RPMI7951 (cell line): ENCODE measurements at regions not wholly inside any gene's neighbourhood (a gene's known extent, or its start where the extent isn't known, plus 50 kb on each side); places are given as distances from the start of the nearest gene placed in this dataset.
"Not testable (repeated sequence)": the region's sequence is repeated elsewhere in the genome, so short reads cannot be mapped to it uniquely, and the experiment has no call there.

ENCODE experiments used
- DNase-seq: peaks from one replicate; pipeline ENCODE4 v3.0.0-alpha.2; 2012; ENCODE audit warnings: low read depth

GRCh38 chr6:26957399-26958127 lies 289.9 kb upstream of the PRSS16 start:
- DNase-seq = not testable (repeated sequence)

GRCh38 chr6:26961236-26961635 lies 286.3 kb upstream of the PRSS16 start:
- not testable (repeated sequence) for DNase-seq

GRCh38 chr6:27002447-27002846 lies 245.1 kb upstream of the PRSS16 start:
- no peak for DNase-seq

GRCh38 chr6:27007020-27007419 lies 240.5 kb upstream of the PRSS16 start:
- no peak for DNase-seq

- not testable (repeated sequence) for DNase-seq
These were observed 238.9 kb upstream of the PRSS16 start for GRCh38 chr6:27008613-27009012.

- DNase-seq = not testable (repeated sequence)
These were observed 233.4 kb upstream of the PRSS16 start for GRCh38 chr6:27014053-27014452.

GRCh38 chr6:27016689-27017088 lies 230.8 kb upstream of the PRSS16 start:
- no peak for DNase-seq

- not testable (repeated sequence) for DNase-seq
These were observed 229.1 kb upstream of the PRSS16 start for GRCh38 chr6:27018401-27018800.

- peak; percentile 95 for DNase-seq
These were observed 227.6 kb upstream of the PRSS16 start for GRCh38 chr6:27019651-27020552.

- DNase-seq = no peak
These were observed 227.0 kb upstream of the PRSS16 start for GRCh38 chr6:27020553-27020880.

- DNase-seq = no peak
These were observed 223.8 kb upstream of the PRSS16 start for GRCh38 chr6:27023664-27024063.

GRCh38 chr6:27025351-27025750 lies 222.2 kb upstream of the PRSS16 start:
- DNase-seq = no peak

- DNase-seq = no peak
These were observed 221.1 kb upstream of the PRSS16 start for GRCh38 chr6:27026361-27026760.

GRCh38 chr6:27031302-27031701 lies 216.2 kb upstream of the PRSS16 start:
- DNase-seq = peak; percentile 55

- no peak for DNase-seq
These were observed 209.0 kb upstream of the PRSS16 start for GRCh38 chr6:27038498-27038897.

GRCh38 chr6:27040244-27041042 lies 207.1 kb upstream of the PRSS16 start:
- no peak for DNase-seq

GRCh38 chr6:27043244-27043643 lies 204.3 kb upstream of the PRSS16 start:
- DNase-seq = no peak

GRCh38 chr6:27045131-27045530 lies 202.4 kb upstream of the PRSS16 start:
- DNase-seq = not testable (repeated sequence)

- not testable (repeated sequence) for DNase-seq
These were observed 199.8 kb upstream of the PRSS16 start for GRCh38 chr6:27047725-27048124.

GRCh38 chr6:27049863-27050781 lies 197.4 kb upstream of the PRSS16 start:
- no peak for DNase-seq

GRCh38 chr6:27052082-27052730 lies 195.3 kb upstream of the PRSS16 start:
- not testable (repeated sequence) for DNase-seq
